GM19395 (cell line): ENCODE measurements at regions not wholly inside any gene's neighbourhood (a gene's known extent, or its start where the extent isn't known, plus 50 kb on each side); places are given as distances from the start of the nearest gene placed in this dataset.

Source experiments
- ATAC-seq: cut with Tn5 transposase; IDR thresholded peaks from one replicate; pipeline ENCODE4 v1.9.1; 2021; ENCODE audit warnings: mild to moderate bottlenecking, moderate library complexity; ENCODE audit not compliant: unreplicated experiment

DNA sequence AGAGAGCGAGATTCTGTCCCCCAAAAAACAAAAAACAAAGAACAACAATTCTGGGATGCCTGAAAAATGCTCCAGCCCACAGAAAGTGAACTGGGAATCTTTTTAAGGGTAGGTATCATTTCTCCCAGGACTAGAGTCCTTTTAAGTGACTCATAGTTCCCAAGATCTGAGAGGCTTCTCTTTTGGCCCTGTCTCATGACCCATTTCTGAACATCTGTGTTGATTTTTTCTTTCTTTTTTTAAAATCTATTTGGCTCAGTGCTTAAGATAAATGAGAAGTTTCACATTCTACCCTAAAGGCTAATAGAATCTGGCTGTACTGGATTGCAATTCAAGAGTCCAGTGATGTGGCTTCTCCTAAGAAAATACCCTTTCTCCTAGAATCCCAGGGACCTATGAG, 217.6 kb upstream of the FOXQ1 start:
- ATAC-seq, result no peak

DNA sequence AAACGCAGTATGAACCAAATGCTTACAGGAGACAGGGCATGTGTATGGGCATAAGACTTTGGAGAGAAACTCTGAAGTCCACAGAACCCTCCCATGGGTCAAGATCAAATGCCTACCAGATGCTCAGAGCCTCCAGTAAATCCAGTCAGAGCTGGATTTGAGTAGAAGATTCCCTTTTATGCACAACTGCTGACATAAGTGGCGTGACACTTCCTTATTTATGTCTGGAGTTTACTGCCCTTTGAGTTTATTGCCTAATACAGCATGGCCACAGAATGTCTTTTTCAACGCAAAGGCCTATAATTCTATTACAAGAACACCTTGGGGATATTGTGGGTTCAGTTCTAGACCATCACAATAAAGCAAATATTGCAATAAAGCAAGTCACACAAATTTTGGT, 220.0 kb upstream of the FOXQ1 start:
- no peak for ATAC-seq

DNA sequence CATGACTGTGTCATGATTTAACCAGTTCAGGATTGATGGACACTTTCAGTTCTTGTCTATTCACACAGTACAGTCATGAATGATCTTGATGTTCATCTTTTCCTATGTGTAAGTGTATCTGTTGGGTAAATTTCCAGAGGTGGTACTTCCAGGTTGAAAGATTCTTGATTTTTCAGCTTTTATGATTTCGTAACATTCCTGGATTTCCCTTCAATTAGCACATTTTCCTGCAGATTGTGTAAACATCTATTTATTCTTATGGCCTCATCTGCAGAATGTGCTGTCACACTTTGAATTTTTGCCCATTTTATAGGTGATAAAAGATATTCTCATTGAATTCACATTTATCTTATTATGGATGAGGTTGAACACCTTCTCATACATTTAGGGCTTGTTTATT, 222.0 kb upstream of the FOXQ1 start:
- no peak for ATAC-seq

DNA sequence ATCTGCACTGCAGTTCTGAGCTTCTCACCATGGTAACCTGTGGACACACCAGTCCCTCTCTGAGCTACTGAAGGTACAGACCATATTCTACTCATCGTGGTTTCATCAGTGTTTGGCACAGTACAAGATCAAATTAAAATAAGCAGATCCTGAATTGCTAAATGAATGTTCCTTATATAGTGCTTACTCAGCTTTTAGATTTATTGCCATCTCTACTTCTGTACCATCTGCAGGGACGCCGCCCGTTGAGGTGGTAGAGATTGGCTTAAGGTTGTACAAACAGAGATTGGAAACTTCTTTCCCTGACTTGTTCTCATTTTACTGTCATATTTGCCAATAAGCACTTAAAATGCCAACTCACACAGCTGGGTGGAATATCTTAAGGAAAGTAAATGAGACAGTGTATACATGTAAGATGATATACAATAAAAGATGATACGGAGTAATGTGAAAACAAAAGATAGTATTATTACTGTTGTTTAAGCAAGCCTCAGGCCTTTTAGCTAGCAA, 223.4 kb upstream of the FOXQ1 start:
- ATAC-seq, result no peak

DNA sequence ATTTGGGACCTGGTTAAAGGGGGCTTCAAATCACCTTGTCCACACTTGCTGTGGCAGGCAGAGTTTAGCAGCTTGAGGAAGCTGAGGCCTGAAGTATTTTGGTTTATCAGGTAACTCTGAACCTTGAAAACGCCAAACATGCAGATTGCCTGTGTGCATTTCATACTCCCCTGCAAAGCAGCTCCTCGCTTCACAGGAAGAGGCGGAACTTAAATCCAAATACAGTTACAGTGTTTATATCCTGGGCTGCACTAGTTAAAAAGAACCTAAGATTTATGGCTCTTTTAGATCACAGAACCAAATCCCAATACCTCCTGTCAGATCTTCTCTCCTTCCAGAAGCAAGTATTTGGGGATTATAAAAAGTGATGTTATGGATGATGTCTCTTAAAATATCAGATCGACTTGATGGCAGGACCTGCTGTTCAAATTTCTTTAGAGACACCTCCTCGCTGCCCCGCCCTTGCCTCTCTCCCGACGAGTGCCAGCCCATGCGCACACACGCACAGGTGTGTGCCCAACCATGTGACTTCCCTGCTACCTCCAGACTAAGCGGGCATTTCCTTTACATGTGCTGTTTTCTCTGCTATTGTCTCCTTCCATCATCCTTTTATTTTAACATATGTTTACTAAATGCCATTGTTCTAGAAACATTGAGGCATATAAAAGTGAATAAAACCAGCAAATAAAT, 224.6 kb upstream of the FOXQ1 start:
- no peak for ATAC-seq

DNA sequence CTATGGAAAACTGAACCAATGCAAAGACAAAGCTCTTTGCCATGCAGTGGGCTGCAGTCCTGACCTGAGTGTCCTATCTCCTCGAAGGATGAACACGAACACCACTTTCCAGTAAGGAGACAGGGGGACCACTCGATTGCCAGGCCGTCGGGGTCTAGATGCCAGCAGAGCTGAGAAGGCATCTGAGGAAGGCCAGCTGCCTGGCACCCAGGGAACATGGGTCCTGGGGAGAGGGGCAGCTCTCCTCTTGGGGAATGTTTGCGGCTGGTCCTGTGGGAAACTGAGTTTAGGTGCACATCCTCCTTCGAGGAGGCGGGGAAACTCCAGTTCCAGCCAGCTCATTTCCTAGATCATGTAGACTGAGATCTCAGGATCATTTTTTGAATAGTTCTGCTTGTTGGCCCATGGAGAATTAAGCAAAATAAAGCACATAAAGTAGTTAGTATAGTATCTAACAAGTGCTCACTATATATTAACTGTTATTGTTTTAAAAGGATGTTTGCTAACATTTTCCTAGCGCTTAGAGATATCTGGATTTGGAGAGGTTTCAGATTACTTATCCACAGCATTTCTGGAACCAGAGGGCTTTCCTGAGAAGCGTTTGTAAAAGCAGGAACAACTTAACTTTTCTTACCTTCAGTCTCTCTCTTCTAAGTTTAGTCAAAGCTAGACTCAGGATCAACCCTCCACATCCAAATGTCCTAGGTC, 225.3 kb upstream of the FOXQ1 start:
- no peak for ATAC-seq

DNA sequence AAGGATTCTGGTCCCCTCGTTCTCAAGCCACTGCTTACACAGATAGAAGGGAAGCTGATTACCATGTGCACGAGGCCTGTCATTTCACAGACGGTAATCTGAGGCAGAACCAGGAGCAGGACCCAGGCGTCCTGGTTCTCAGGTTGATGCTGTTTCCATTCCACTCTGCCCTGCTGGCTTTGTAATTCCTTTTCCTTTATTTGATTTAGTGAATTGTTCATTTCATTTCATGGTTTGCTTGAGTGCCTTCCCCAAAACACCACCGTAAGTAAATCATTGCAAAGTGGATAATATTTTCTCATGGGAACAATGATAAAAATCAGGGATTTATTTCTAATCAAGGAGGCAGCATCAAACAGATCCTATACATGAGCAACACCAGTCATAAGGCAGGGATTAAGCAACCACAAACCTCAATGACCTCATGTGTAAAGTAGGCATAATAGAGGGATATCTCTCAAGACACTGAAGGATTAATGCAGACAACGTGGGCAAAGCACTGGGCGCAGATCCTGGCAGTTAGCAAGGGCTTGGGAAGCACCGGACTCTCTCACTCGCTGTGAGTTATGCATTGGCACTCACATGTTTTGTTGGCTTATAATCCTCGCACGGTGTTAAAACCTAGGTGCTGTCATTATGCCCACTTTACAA, 229.5 kb upstream of the FOXQ1 start:
- no peak for ATAC-seq

DNA sequence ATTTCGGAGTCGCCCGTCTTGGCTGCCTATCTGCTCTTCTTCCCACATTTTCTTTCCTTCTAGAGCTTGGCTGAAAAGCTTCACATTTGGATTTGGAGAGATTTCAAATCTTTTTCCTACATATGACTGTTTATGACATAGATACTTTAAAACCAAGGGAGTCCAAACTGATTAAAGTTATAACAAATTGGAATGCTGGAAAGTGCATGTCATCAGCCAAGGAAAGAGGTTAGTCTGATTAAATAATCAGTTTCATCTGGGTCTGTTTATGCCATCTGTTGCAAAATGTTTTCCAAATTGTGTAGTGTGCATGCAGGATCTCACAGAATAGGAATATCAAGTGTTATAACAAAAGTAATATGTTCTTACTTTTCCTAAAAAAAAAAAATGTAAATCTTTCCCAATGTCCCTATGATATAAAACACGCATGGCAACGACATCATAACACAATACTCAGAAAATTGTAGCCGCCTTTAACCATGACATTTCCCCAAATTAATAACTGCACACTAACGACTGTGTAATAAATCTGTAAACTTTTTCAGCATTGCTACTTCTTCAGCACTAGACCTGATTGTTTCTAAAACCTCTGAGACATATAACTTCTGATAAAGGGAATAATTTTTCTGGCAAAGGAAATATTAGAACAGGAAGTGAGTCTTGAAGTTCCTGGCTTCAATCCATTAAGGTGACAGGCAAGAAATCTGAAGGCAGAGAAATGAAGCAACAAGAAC, 230.2 kb upstream of the FOXQ1 start:
- ATAC-seq, result no peak

DNA sequence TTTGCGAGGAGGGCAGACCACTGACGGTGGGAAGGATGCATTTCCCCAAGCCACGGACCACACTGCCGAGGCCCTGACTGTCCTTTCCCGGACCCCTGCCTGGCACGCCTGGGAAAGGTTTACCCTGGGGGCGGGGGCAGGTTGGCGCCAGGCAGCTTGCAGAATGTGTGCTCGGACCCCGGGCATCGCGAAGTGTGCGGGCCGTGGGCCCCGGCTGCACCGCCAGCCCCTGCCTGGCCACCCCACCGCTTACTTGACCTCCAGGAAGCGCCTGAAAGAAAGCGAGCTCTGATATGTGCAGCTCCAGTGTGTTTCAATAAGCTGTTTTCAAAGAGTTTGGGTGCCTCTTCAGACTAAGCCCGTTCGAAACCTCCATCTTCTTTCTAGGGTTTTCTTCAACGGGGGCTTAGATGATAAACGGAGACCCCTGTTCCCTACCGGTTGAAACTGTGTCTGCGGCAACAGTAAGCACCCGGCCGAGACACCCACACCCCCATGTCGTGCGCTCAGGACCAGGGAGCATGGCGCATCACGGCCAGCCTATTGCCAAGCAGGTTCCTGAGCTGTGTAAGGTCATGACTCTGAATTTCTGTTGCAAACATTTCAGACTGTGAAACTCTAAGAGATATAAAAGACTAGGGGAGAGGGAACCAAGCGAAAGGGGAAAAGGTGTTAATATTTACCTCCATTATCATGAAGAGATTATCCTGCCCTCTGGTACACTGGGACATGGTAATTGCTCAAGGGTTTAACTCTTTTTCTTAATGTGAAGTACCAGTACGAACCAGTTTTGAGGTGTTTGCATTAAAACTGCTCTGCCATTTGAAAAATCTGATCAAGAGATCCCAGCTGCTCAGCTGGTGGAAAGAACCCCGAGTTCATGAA, 231.2 kb upstream of the FOXQ1 start:
- ATAC-seq, result no peak

DNA sequence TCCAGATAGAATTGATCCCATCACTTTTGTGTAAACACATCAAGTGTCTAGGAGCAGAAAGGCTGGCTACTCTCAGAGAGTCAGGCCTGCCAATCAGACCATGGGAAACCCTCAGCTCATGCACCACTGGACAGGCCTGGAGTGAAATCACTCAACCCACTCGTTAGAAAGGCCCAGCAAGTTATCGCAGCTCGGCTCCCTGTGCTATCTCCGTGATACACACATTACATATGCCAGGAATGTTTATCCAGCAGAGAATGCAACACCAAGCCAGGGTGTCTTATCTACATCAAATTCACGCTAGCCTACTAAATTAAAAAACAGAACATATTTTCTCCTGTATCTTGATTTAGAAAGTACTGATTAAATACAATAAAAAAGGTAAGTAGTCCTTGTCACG, 232.4 kb upstream of the FOXQ1 start:
- ATAC-seq, result no peak

DNA sequence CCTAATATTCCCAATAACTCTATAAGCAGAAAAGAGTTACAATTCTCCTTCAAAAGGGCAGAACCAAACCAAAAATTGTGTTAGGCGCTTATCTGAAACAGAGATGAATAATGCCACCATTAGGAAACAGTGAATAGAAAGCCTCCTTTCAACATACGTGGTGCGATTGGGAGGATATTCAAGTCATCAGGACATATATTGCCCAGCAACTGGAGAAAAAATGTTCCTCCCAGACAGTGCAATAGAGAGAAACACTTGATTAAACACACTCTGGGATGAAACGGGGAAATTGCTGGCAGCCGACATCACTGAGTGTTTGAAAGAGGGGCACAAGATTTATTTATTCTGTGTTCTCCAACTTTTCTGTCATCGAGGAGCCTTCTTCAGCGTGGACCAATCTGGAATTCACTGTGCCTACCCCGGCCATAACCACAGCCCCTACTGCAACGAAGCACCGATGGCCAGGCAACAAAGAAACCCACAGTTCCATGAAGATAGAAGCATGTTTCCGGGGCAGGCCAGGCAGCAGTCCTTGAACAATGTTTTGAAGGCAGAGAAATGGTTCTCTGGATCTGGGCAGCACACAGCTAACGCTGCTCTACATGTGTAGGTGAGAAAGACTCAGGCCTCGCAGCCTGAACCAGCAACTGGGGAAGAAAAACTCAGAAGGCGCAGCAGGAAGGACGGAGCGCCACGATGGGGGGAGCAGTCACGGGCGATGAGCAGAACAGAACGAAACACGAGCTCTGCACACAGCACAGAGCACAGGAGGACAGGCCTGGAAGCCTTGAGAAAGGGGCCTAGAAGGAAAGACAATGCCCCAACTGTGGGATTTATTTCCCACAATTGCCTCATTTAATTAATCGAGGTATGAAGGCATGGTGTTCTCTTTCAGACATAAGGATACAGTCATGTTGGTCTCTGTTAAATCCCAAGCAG, 234.2 kb upstream of the FOXQ1 start:
- ATAC-seq, result no peak

DNA sequence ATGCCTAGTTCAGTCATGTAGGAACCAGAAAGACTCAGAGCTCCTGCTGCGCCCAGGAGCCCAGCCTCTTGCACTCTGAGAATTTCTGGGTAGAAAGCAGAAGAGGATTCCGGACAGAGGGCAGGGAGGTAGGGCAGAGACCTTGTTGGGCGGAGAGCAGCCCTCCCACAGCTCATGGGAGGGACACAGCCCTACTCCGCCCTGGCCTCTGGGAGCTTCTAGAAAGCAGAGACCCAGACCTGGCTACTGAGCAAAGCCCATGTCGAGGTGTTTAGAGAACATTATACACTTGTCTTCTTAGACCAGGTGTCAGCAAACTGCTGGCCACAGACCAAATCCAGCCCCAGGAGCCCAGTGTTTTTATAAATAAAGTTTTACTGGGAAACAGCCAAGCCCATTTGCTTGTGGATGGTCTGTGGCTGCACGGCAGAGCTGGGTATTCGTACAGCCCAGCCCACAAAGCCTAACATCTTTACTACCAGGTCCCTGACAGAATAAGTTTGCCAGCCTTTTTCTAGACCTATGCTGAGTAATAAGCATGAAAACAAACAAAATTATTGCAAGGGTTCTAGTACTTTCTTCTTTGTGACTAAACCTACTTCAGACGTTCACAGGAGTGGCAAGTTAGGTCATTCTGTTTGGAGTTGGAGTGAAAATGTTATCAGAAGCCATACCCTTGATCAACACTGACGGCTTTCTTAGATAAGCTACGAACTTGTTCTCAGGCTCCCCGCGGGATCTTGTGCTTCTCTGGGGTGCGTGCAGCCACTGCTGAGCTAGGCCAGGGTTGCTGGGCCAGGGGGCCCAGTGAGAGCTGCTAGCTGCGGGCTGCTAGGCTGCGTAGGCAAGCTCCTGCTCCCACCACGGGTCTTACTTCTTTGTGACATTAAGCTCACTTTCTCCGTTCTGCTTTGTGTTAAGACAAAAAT, 235.1 kb upstream of the FOXQ1 start:
- no peak for ATAC-seq

DNA sequence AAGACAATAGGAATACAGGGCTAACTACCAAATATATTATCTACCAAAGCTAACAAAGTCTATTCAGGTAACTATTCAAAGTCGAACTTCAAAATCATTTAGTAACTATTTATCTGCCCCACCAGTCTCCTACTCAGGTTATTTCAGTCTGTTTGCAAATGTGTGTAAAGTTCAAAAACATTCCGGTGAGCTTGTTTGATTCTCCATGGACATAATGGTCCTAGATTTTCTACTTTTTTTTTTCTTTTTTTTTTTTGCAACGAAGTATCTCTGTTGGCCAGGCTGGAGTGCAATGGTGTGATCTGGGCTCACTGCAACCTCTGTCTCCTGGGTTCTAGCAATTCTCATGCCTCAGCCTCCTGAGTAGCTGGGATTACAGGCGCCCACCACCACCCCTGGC, 236.0 kb upstream of the FOXQ1 start:
- ATAC-seq, result no peak

DNA sequence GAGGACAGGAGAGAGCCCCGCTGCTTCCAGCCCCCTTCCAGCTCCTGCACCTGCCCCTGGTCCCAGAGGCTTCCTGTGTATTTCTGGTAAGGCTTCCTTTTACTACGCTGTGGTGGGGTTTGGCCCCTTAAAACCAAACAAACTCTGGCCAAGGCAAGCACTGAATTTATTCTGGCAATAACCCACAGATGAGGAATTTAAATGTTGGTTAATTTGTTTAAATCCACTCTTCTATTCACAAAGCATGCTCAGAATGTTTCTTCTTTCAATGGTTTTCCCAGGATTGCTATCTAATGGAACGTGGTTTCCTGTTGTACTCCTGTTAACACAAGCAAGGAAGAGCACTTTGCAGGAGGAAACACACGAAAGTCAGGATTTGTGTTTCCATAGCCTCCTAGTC, 236.5 kb upstream of the FOXQ1 start:
- no peak for ATAC-seq

DNA sequence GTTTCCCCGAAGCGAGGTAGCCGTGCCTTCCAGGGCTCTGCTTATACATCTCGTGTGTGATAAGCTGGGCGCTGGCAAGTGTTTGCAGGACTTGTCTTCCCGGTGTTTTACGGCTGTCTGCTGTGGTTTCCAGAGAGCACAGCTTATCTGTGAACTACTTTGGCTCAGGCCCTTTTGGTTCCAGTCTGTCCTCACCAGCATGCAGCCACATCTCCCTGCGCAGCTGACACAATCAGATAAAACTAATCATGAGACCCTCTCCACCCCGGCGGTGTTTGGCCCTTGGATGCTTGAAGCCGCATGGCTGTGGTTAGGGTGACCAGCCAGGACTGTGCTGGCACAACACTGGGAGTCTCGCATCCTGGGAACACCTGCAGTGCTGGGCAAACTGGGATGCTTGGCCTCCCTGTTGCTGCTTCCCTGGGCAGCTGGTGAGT, 241.8 kb upstream of the FOXQ1 start:
- ATAC-seq, result no peak

DNA sequence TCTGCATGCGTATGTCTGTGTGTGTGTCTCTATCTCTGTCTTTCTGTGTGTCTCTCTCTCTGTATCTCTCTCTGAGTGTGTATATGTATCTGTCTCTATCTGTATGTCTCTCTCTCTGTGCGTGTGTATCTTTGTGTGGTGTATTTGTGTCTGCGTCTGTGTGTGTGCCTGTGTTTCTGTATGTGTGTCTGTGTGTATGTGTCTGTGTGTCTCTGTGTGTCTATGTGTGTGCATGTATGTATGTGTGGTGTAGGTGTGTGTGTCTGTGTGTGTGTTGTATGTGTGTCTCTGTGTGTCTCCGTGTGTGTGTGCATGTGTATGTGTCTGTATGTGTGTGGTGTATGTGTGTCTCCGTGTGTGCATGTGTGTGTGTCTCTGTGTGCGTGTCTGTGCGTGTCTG, 243.0 kb upstream of the FOXQ1 start:
- ATAC-seq, result no peak

DNA sequence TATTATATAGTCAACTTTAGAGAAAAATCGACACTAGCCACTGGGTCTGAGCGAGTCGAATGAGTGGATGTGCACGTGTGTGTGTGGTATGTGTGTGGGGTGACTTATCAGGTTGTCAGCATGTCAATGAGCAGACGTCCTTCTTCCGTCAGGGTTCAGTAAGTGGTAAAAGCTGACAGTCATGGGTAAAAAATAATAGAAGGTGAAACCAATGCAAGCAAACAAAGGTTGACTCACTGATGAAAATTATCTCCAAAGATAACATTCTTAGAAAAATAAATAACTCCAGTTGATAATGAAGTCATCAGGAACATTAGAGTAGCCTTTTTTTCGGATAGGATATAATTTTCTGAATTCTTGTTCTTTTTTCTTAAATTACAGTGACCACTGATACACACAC, 243.8 kb upstream of the FOXQ1 start:
- no peak for ATAC-seq

DNA sequence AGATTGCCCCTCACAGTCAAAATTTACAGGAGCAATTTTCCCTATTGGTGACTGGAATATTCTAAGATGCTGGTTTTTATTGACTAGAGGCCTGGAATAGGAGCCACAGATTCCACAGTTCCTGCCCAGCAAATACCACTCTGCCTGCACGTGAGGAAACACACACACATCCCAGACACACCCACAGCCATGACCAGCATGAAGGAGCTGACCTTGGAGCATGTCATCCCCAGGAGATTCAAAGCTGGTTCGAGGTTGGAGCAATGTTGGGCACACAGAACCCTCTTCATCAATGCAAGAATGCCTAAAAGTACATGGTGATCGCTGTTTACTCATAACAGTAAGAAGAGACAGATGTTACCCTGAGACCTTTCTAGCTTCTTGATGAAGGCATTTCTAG, 244.6 kb upstream of the FOXQ1 start:
- ATAC-seq, result no peak
